Neural progenitor cell (in vitro differentiated cells): ENCODE measurements at regions not wholly inside any gene's neighbourhood (a gene's known extent, or its start where the extent isn't known, plus 50 kb on each side); places are given as distances from the start of the nearest gene placed in this dataset.
A peak's percentile ranks its signal among the peaks of the same experiment; 100 is the strongest.

Experiments used
- DNase-seq: peaks from one replicate; pipeline ENCODE4 v3.0.0-alpha.2; 2016; ENCODE audit warnings: low spot score
- H2AFZ ChIP-seq: fragments of 200-600 bp; sonication (generic); replicated peaks from 2 replicates; pipeline ENCODE4 v1.6.1; 2016; ENCODE audit warnings: antibody characterized with exemption
- H3F3A ChIP-seq: fragments of 200-600 bp; sonication (generic); 2 replicates; pipeline ENCODE4 v1.6.1; 2016; ENCODE audit warnings: antibody characterized with exemption, low read depth
- H3K27ac ChIP-seq: fragments of 200-600 bp; sonication (generic); 2 replicates; pipeline ENCODE4 v1.5.1; 2016; ENCODE audit warnings: mild to moderate bottlenecking
- H3K27me3 ChIP-seq: fragments of 200-600 bp; sonication (generic); 2 replicates; pipeline ENCODE4 v1.6.1; 2016; ENCODE audit warnings: mild to moderate bottlenecking, moderate library complexity
- H3K36me3 ChIP-seq: fragments of 200-600 bp; sonication (generic); 2 replicates; pipeline ENCODE4 v1.5.1; 2016
- H3K4me1 ChIP-seq: fragments of 200-600 bp; sonication (generic); 2 replicates; pipeline ENCODE4 v1.6.1; 2016; ENCODE audit warnings: mixed run types
- H3K4me2 ChIP-seq: fragments of 200-600 bp; sonication (generic); 2 replicates; pipeline ENCODE4 v1.6.1; 2016
- H3K4me3 ChIP-seq: fragments of 200-600 bp; sonication (generic); 2 replicates; pipeline ENCODE4 v1.5.1; 2016
- H3K79me2 ChIP-seq: fragments of 200-600 bp; sonication (generic); 2 replicates; pipeline ENCODE4 v1.6.1; 2016; ENCODE audit warnings: low read depth
- H3K9ac ChIP-seq: fragments of 200-600 bp; sonication (generic); 2 replicates; pipeline ENCODE4 v1.6.1; 2016
- H3K9me3 ChIP-seq: fragments of 200-600 bp; sonication (generic); 2 replicates; pipeline ENCODE4 v1.5.1; 2016; ENCODE audit warnings: low read depth
- H4K20me1 ChIP-seq: fragments of 200-600 bp; sonication (generic); 2 replicates; pipeline ENCODE4 v1.6.1; 2016; ENCODE audit warnings: low read depth
- H3K27ac Mint-ChIP-seq: 3 replicates; pipeline ENCODE4 v1.8.0; 2021; ENCODE audit warnings: mixed read lengths
- H3K27me3 Mint-ChIP-seq: 2 replicates; pipeline ENCODE4 v1.8.0; 2022; ENCODE audit warnings: low read depth, mild to moderate bottlenecking, inconsistent platforms, moderate library complexity, mixed read lengths; ENCODE audit not compliant: insufficient read depth
- H3K36me3 Mint-ChIP-seq: 3 replicates; pipeline ENCODE4 v1.8.0; 2021; ENCODE audit warnings: mixed read lengths
- H3K4me1 Mint-ChIP-seq: 3 replicates; pipeline ENCODE4 v1.8.0; 2021; ENCODE audit warnings: mixed read lengths
- H3K4me3 Mint-ChIP-seq: 3 replicates; pipeline ENCODE4 v1.8.0; 2021; ENCODE audit warnings: mild to moderate bottlenecking, moderate library complexity, mixed read lengths
- H3K9me3 Mint-ChIP-seq: 3 replicates; pipeline ENCODE4 v1.8.0; 2020; ENCODE audit warnings: mixed read lengths
- CTCF ChIP-seq: fragments of 200-600 bp; sonication (generic); IDR thresholded peaks from 2 replicates; pipeline ENCODE4 v1.5.1; 2017; ENCODE audit warnings: antibody characterized with exemption, mild to moderate bottlenecking
- EZH2 ChIP-seq: fragments of 200-600 bp; sonication (generic); IDR thresholded peaks from 2 replicates; pipeline ENCODE4 v1.6.1; 2017; ENCODE audit warnings: antibody characterized with exemption, mild to moderate bottlenecking, moderate library complexity
- EZH2phosphoT487 ChIP-seq: fragments of 200-600 bp; sonication (generic); IDR thresholded peaks from 2 replicates; pipeline ENCODE4 v1.6.1; 2017; ENCODE audit warnings: antibody characterized with exemption

GRCh38 chr12:107402041-107403022, 283.3 kb upstream of the PWP1 start:
- no peak overlapping the region for H3K4me2 ChIP-seq
- H3K9me3 Mint-ChIP-seq, result no peaks in the 10 kb centered on the region
- peaks cover 8% of the 10 kb centered on the region for H3K27me3 Mint-ChIP-seq
- H3F3A ChIP-seq, result no peaks in the 10 kb centered on the region
- peaks cover 44% of the 10 kb centered on the region for H3K4me1 Mint-ChIP-seq
- no peaks in the 10 kb centered on the region for H3K36me3 ChIP-seq
- H3K9me3 ChIP-seq, result no peaks in the 10 kb centered on the region
- peak; percentile 78 for TF ChIP-seq CTCF
- no peak for TF ChIP-seq EZH2phosphoT487
- no peak overlapping the region for H3K27ac ChIP-seq
- no peak overlapping the region for H3K4me3 ChIP-seq
- no peak overlapping the region for H2AFZ ChIP-seq
- H3K4me1 ChIP-seq, result peaks cover 19% of the 10 kb centered on the region
- no peaks in the 10 kb centered on the region for H3K36me3 Mint-ChIP-seq
- H3K4me3 Mint-ChIP-seq, result no peak overlapping the region
- H3K27me3 ChIP-seq, result no peaks in the 10 kb centered on the region
- peak; percentile 83 for DNase-seq
- no peak overlapping the region for H3K27ac Mint-ChIP-seq
- no peaks in the 10 kb centered on the region for H4K20me1 ChIP-seq
- H3K9ac ChIP-seq, result no peak overlapping the region
- H3K79me2 ChIP-seq, result no peaks in the 10 kb centered on the region

DNA sequence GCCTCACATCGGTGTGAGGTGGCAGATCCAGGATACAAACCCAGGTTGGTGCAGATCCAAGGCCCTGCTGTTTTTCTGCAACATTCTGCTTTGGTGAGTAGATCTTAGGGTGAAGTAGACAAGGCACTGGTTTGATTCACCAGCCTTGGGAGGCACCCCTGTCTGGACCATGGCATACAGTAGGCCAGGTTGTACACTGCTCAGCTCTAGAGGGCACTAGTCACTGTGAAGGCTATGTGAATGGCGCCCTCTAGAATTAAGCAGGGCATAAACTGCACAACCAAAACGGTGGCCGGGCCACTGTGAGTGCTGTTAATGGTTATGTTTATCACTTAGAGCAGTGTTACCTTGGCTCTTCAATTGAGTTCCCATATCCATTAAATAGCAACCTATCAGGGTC, 280.6 kb upstream of the PWP1 start:
- TF ChIP-seq EZH2, result no peak
- peak; percentile 65 for TF ChIP-seq CTCF
- H3K9ac ChIP-seq, result no peak overlapping the region
- H3K79me2 ChIP-seq, result no peaks in the 10 kb centered on the region
- H3K27ac ChIP-seq, result no peak overlapping the region
- no peaks in the 10 kb centered on the region for H3K9me3 Mint-ChIP-seq
- peaks cover 28% of the 10 kb centered on the region for H3K4me1 Mint-ChIP-seq
- H4K20me1 ChIP-seq, result no peaks in the 10 kb centered on the region
- no peak overlapping the region for H3K4me3 Mint-ChIP-seq
- no peaks in the 10 kb centered on the region for H3K36me3 ChIP-seq
- no peak overlapping the region for H3K4me3 ChIP-seq
- H3K4me2 ChIP-seq, result no peak overlapping the region
- no peak overlapping the region for H2AFZ ChIP-seq
- H3K4me1 ChIP-seq, result no peaks in the 10 kb centered on the region
- H3K36me3 Mint-ChIP-seq, result no peaks in the 10 kb centered on the region
- H3F3A ChIP-seq, result no peaks in the 10 kb centered on the region
- H3K9me3 ChIP-seq, result no peaks in the 10 kb centered on the region
- no peak overlapping the region for H3K27ac Mint-ChIP-seq
- no peaks in the 10 kb centered on the region for H3K27me3 ChIP-seq
- H3K27me3 Mint-ChIP-seq, result peaks cover 8% of the 10 kb centered on the region
- DNase-seq, result peak; percentile 59

GRCh38 chr12:107405436-107405835, 280.2 kb upstream of the PWP1 start:
- Histone ChIP-seq H2AFZ (no peak overlapping the region), H3K9me3 (no peaks in the 10 kb centered on the region), H3K27me3 (no peaks in the 10 kb centered on the region), H3F3A (no peaks in the 10 kb centered on the region), H3K4me1 (no peaks in the 10 kb centered on the region), H3K4me2 (no peak overlapping the region), H3K36me3 (no peaks in the 10 kb centered on the region), H3K4me3 (no peak overlapping the region), H3K79me2 (no peaks in the 10 kb centered on the region), H3K27ac (no peak overlapping the region), H4K20me1 (no peaks in the 10 kb centered on the region), H3K9ac (no peak overlapping the region)
- TF ChIP-seq EZH2phosphoT487 (no peak), EZH2 (no peak), CTCF (no peak)
- Mint-ChIP-seq H3K9me3 (no peaks in the 10 kb centered on the region), H3K27me3 (peaks cover 8% of the 10 kb centered on the region), H3K4me1 (peaks cover 26% of the 10 kb centered on the region), H3K27ac (no peak overlapping the region), H3K4me3 (no peak overlapping the region), H3K36me3 (no peaks in the 10 kb centered on the region)
- DNase-seq, result no peak
